Heart left ventricle (tissue), 16 donors: ENCODE measurements at regions not wholly inside any gene's neighbourhood (a gene's known extent, or its start where the extent isn't known, plus 50 kb on each side); places are given as distances from the start of the nearest gene placed in this dataset.
"Not testable (repeated sequence)": the region's sequence is repeated elsewhere in the genome, so short reads cannot be mapped to it uniquely, and the experiment has no call there.

Experiments used
- ATAC-seq, 4 donors: fragments of 200-7000 bp; cut with Tn5 transposase; one replicate each; pipeline ENCODE4 v1.9.1; 2020 to 2022; ENCODE audit warnings: moderate library complexity in 4 of 4, mild to moderate bottlenecking in 3 of 4, moderate number of reproducible peaks in 1 of 4
- DNase-seq, 5 donors: peaks; one replicate each; pipeline ENCODE4 v3.0.0-alpha.2; 2020
- H3K27ac ChIP-seq, 12 donors: fragments of 200-600 bp; sonication (generic) in 4 of 12; one replicate each; pipeline versions ENCODE4 v1.5.0 to v1.8.0; 2016 to 2022; ENCODE audit warnings: mild to moderate bottlenecking in 2 of 12
- H3K27me3 ChIP-seq, 9 donors: fragments of 200-600 bp; sonication (generic) in 2 of 9; one replicate each; pipeline versions ENCODE4 v1.5.1 to v1.8.0; 2016 to 2022; ENCODE audit warnings: mild to moderate bottlenecking in 3 of 9
- H3K36me3 ChIP-seq, 9 donors: fragments of 200-600 bp; sonication (generic) in 2 of 9; one replicate each; pipeline versions ENCODE4 v1.5.0 to v1.8.0; 2018 to 2022; ENCODE audit warnings: mild to moderate bottlenecking in 2 of 9
- H3K4me1 ChIP-seq, 12 donors: fragments of 200-600 bp; sonication (generic) in 4 of 12; one replicate each; pipeline versions ENCODE4 v1.5.0 to v1.8.0; 2016 to 2022; ENCODE audit warnings: mild to moderate bottlenecking in 3 of 12
- H3K4me3 ChIP-seq, 12 donors: fragments of 200-600 bp; sonication (generic) in 4 of 12; one replicate each; pipeline versions ENCODE4 v1.5.0 to v1.8.0; 2017 to 2022; ENCODE audit warnings: mild to moderate bottlenecking in 9 of 12, moderate library complexity in 4 of 12
- H3K9me3 ChIP-seq, 12 donors: fragments of 200-600 bp; sonication (generic) in 4 of 12; one replicate each; pipeline versions ENCODE4 v1.5.0 to v1.8.0; 2016 to 2022; ENCODE audit warnings: mild to moderate bottlenecking in 1 of 12
- POLR2A ChIP-seq, 2 donors: fragments of 450-650 bp; IDR thresholded peaks; one replicate each; pipeline ENCODE4 v1.6.1; 2017; ENCODE audit warnings: antibody characterized with exemption in 2 of 2, mild to moderate bottlenecking in 2 of 2, moderate library complexity in 2 of 2
- WGBS, 4 donors: extraction: QIAGEN DNeasy Blood & Tissue Kit in 2 of 4; methylation state at CpG; one replicate each; pipeline versions ENCODE4 v1.1.5 to v1.1.7; 2013 to 2018; 5-methylcytosine and 5-hydroxymethylcytosine counted together
- intact Hi-C, 10 donors: fragments of 100-400 bp; cut with DNase I; formaldehyde crosslinking; loops; one replicate each; pipeline versions ENCODE4 v1.11.1 to v1.14.2; 2022
- TF ChIP-seq, protein P1 (sequence below), 12 donors: fragments of 200-600 bp; sonication (generic) in 4 of 12; IDR thresholded peaks; one replicate each; pipeline versions ENCODE4 v1.5.0 to v1.8.0; 2018 to 2022; ENCODE audit warnings: antibody characterized with exemption in 12 of 12, mild to moderate bottlenecking in 5 of 12
- donor health status: ischemic (EF 13 %, LVEDD 7.1; RV severe dilation, severe dysfunction).
- donor health status: healthy with polysubstance abuse.
- donor health status: DM: no; HTN: yes; CAD: no.
- donor health status: DM: no; HTN: no; CAD: no.
- donor health status: ischemic (EF 25% LVEDD 6.9; RV normal size, moderate dysfunction).
- donor health status: ischemic (EF 25% LVEDD 5.7; RV mildly dilated, moderate dysfunction).
- donor health status: healthy.
- donor health status: DM: yes; HTN: yes; CAD: no.
- donor health status: ischemic (EF 35%, LVEDD 5.7; RV mildly dilated, moderate dysfunction).
- donor health status: nonischemic (EF 11% LVEDD 7.7; RV severe dilation, severe dysfunction).
- donor health status: DM: yes; HTN: yes; CAD: no.
- donor health status: PGD.
- donor health status: ischemic (EF 29% LVEDD 5.4; RV normal size, mild dysfunction).
- donor health status: nonischemic (EF 23%, LVEDD 6.1; RV moderate dilation, normal function).

DNA sequence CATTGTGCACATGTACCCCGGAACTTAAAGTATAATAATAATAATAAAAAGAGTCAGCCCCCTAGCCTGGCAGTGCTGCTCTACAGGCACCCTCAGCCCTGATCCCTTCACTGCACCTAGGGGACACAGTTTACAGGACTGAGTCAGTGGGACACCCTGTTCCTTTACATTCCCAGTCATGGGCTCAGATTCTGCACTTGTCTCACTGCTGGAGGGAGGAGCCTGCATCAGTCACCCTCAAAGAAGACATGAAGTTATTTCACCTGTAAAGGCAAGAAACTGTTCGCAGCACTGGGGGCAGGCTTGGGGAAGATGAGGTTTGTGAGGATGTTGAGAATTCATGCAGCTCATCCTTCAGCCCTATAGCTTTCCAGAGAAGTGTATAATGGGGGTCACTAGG lies 50.7 kb upstream of the VPREB1 start:
- TF ChIP-seq, protein P1, sequence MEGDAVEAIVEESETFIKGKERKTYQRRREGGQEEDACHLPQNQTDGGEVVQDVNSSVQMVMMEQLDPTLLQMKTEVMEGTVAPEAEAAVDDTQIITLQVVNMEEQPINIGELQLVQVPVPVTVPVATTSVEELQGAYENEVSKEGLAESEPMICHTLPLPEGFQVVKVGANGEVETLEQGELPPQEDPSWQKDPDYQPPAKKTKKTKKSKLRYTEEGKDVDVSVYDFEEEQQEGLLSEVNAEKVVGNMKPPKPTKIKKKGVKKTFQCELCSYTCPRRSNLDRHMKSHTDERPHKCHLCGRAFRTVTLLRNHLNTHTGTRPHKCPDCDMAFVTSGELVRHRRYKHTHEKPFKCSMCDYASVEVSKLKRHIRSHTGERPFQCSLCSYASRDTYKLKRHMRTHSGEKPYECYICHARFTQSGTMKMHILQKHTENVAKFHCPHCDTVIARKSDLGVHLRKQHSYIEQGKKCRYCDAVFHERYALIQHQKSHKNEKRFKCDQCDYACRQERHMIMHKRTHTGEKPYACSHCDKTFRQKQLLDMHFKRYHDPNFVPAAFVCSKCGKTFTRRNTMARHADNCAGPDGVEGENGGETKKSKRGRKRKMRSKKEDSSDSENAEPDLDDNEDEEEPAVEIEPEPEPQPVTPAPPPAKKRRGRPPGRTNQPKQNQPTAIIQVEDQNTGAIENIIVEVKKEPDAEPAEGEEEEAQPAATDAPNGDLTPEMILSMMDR (IDR thresholded peaks at IDR 0.05): no peak
- TF ChIP-seq POLR2A (IDR thresholded peaks at IDR 0.05): no peak
- H3K36me3 ChIP-seq: no peaks in the 10 kb centered on the region
- H3K4me3 ChIP-seq: no peak overlapping the region
- no peaks in the 10 kb centered on the region for H3K4me1 ChIP-seq
- DNase-seq: no peak
- no peak for ATAC-seq
- no peak overlapping the region for H3K27ac ChIP-seq
- WGBS, 4 donors: 69 to 78% (median 71%) methylated on average over 2 of the region's 2 CpGs
- H3K27me3 ChIP-seq: peaks cover 0 to 34% (median 4%) of the 10 kb centered on the region in 9 donors
- no peaks in the 10 kb centered on the region for H3K9me3 ChIP-seq
- intact Hi-C loops: loop anchor here in 1 of 10 donors (10.0 kb wide), 1 partner anchor 491 kb away; no protein-coding TSS in a partner anchor

DNA sequence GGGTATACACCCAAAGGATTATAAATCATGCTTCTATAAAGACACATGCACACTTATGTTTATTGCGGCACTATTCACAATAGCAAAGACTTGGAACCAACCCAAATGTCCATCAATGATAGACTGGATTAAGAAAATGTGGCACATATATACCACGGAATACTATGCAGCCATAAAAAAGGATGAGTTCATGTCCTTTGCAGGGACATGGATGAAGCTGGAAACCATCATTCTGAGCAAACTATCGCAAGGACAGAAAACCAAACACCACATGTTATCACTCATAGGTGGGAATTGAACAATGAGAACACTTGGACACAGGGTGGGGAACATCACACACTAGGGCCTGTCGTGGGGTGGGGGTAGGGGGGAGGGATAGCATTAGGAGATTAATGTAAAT lies 51.1 kb upstream of the VPREB1 start:
- DNase-seq, H3K9me3 ChIP-seq, H3K36me3 ChIP-seq, H3K4me1 ChIP-seq, ATAC-seq, H3K27ac ChIP-seq, H3K4me3 ChIP-seq: not testable (repeated sequence)
- peaks cover 0 to 31% (median 4%) of the 10 kb centered on the region in 9 donors for H3K27me3 ChIP-seq
- intact Hi-C loops: loop anchor here in 1 of 10 donors (10.0 kb wide), 1 partner anchor 491 kb away; no protein-coding TSS in a partner anchor
- WGBS, 4 donors: 56 to 68% (median 57%) methylated on average over 2 to 4 of the region's 4 CpGs

DNA sequence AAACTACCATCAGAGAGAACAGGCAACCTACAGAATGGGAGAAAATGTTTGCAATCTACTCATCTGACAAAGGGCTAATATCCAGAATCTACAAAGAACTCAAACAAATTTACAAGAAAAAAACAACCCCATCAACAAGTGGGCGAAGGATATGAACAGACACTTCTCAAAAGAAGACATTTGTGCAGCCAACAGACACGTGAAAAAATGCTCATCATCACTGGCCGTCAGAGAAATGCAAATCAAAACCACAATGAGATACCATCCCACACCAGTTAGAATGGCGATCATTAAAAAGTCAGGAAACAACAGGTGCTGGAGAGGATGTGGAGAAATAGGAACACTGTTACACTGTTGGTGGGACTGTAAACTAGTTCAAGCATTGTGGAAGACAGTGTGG lies 51.6 kb upstream of the VPREB1 start:
- peaks cover 0 to 26% (median 4%) of the 10 kb centered on the region in 9 donors for H3K27me3 ChIP-seq
- intact Hi-C loops: loop anchor here in 1 of 10 donors (10.0 kb wide), 1 partner anchor 492 kb away; no protein-coding TSS in a partner anchor
- 38 to 75% (median 58%) methylated on average over 1 to 4 of the region's 4 CpGs for WGBS, 4 donors
- H3K36me3 ChIP-seq, H3K4me1 ChIP-seq, H3K9me3 ChIP-seq, H3K27ac ChIP-seq, DNase-seq, ATAC-seq, H3K4me3 ChIP-seq: not testable (repeated sequence)

DNA sequence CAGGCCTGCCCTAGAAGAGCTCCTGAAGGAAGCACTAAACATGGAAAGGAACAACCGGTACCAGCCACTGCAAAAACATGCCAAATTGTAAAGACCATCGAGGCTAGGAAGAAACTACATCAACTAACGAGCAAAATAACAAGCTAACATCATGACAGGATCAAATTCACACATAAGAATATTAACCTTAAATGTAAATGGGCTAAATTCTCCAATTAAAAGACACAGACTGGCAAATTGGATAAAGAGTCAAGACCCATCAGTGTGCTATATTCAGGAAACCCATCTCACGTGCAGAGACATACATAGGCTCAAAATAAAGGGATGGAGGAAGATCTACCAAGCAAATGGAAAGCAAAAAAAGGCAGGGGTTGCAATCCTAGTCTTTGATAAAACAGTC lies 54.8 kb upstream of the VPREB1 start:
- H3K36me3 ChIP-seq, H3K9me3 ChIP-seq, H3K27ac ChIP-seq, H3K4me3 ChIP-seq, DNase-seq, H3K4me1 ChIP-seq, ATAC-seq: not testable (repeated sequence)
- intact Hi-C loops: loop anchor here in 1 of 10 donors (10.0 kb wide), 1 partner anchor 495 kb away; no protein-coding TSS in a partner anchor
- 42 to 56% (median 48%) methylated on average over 3 to 4 of the region's 4 CpGs for WGBS, 4 donors
- peaks cover 0 to 22% (median 0%) of the 10 kb centered on the region in 9 donors for H3K27me3 ChIP-seq

DNA sequence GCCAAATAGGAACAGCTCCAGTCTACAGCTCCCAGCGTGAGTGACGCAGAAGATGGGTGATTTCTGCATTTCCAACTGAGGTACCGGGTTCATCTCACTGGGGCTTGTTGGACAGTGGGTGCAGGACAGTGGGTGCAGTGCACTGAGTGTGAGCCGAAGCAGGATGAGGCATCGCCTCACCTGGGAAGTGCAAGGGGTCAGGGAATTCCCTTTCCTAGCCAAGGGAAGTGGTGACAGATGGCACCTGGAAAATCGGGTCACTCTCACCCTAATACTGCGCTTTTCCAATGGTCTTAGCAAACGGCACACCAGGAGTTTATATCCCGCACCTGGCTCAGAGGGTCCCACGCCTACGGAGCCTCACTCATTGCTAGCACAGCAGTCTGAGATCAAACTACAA lies 56.7 kb upstream of the VPREB1 start:
- 77 to 83% (median 82%) methylated on average over 8 to 11 of the region's 11 CpGs for WGBS, 4 donors
- H3K4me3 ChIP-seq, H3K4me1 ChIP-seq, H3K27ac ChIP-seq, DNase-seq, H3K36me3 ChIP-seq, ATAC-seq, intact Hi-C loops, H3K9me3 ChIP-seq: not testable (repeated sequence)
- H3K27me3 ChIP-seq: peaks cover 0 to 34% (median 8%) of the 10 kb centered on the region in 9 donors

DNA sequence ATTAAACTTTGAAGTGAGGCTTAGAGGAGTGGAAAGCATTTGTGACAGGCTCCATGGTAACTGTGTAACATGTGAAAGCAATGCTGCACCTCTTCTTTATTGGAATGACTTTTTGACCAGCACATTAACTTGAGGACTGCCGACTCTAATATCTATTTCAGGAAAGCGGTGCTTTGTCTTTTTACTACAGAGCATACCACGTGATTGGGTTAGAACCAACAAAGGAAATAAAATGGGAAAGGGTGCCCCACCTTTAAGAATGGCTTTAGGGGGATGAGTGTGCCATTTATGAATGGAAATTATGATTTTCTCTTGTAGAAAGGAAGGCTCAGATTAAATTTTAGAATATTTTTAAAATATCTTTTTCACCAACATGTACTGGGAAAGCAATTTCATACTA lies 57.3 kb upstream of the VPREB1 start:
- H3K4me3 ChIP-seq: no peak overlapping the region
- H3K27me3 ChIP-seq: peaks cover 0 to 40% (median 11%) of the 10 kb centered on the region in 9 donors
- TF ChIP-seq POLR2A (IDR thresholded peaks at IDR 0.05): no peak
- TF ChIP-seq, protein P1 (IDR thresholded peaks at IDR 0.05): no peak
- no peak for DNase-seq
- no peaks in the 10 kb centered on the region for H3K4me1 ChIP-seq
- H3K9me3 ChIP-seq: no peaks in the 10 kb centered on the region
- no peak for ATAC-seq
- 49 to 60% (median 54%) methylated on average over 3 of the region's 3 CpGs for WGBS, 4 donors
- no peak overlapping the region for H3K27ac ChIP-seq
- H3K36me3 ChIP-seq: no peaks in the 10 kb centered on the region
- intact Hi-C loops: no loop called here
